DMS53 treated with DMSO at 0.1 percent for 48 hours (cell line): ENCODE measurements at regions not wholly inside any gene's neighbourhood (a gene's known extent, or its start where the extent isn't known, plus 50 kb on each side); places are given as distances from the start of the nearest gene placed in this dataset.
"Not testable (repeated sequence)": the region's sequence is repeated elsewhere in the genome, so short reads cannot be mapped to it uniquely, and the experiment has no call there.

Experiments used
- DNase-seq: peaks from one replicate; lab custom pipeline; 2025; ENCODE audit not compliant: unreplicated experiment; lab: John Stamatoyannopoulos, UW

GRCh38 chr16:73966851-73967250 lies 329.8 kb upstream of the PSMD7 start:
- DNase-seq = no peak

DNA sequence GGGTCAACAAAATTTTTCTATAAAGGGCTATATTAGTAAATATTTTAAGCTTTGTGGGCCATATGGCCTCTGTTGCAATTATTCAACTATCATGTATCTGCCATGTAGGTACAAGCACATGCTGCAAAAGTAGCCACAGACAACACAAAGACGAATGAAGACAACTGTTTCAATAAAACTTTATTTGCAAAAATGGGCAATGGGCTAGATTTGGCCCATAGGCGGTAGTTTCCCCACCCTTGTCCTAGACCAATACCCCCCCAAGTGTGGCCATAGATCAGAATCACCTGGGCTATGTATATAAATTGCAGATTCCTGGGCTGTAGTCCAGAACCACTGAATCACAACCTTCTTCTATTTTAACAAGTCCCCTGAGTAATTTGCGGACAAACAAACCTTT lies 331.0 kb upstream of the PSMD7 start:
- no peak for DNase-seq

DNA sequence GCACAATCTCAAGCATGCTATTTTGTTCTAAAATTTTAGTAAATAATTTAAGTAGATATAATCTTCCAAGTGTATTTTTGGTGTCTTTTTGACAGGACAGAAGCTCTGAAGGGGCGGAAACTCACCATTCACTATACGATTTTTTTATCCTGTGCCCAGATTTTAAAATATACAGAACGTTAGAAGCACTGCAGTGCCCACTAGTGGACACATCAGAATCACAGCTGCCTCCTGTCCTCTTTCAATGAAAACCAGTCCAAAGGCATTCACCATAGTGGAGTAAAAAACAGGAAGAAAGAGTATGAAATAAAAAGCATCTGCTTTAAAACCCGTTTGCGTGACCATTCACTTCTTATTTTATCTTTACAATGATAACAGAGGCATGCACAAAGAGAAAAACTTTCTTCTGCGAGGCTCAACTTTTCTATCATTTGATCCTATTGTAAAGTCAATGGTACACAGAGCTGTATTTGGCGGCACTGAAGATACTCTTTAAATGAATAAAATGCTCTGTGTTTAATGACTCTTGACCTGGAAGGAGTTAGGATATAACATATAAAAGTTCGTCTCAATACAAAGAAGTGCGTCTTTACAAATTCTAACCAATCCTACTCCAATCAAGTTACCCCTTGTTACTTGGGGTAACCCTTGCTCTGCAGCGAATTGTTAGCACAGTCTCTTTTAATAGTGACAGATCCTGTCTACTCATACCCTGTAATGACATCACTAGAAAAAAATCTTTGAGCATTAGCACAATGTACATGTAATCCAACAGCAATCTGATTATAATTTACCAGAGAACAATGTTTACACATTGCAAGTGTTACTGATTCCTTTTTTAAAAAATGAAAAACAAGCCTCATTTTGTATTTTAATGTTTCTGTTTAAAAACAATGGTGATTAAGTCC lies 339.8 kb upstream of the PSMD7 start:
- DNase-seq = peak; percentile 47

- DNase-seq = no peak
Observed at GRCh38 chr16:73955702-73956101, 340.9 kb upstream of the PSMD7 start.

DNA sequence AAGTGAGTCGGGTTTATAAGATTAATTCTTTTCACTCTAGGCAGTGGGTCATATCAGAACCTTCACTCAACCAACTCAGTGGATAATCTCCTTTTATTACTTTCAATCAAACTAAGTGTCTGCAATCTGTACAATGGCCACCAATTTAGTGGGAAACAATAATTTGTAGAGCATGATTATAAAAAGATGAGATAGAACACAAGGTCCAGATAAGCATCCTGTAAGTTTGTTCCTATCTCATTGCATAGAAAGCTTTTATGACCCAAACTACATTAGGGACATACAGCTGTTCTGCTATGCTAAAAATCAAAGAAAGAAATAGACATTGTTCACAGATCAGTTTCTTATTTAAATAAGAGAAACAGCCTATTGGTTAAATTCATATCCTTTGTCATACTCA lies 341.4 kb upstream of the PSMD7 start:
- DNase-seq = no peak

- no peak for DNase-seq
Observed at GRCh38 chr16:73951481-73951880, 345.1 kb upstream of the PSMD7 start.

DNA sequence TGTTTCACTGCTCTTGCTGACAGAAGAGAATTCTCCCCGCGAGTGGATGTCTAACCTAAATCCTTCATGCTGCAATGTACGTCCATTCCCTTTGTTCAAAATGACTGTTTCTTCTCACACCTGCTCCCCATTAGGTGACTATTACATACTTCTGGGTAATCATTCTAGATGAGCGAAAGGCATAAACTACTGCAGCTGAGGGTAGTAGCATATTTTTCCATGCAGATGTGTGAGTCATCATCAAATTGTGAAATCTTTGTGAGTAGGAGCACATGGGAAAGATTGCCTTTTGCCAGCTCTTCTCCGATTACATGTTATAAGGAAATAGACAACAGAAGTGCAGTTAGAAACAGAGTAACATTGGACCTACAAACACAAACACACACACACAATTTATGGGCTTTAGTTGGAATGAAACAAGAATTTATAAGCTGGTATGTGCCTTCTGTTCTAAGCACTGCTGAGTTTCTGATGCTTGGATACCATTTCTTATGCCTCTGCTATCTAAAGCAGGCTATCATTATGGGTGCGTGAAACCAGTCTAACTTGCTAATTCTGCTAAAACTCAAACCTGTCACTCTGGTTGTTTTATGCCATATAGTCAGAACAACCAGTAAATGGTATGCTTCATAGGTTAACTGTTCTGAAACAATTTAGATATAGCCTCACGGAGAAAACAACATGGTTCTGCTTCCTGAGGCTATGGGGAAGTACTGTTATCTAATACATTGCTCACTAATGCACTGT lies 346.9 kb upstream of the PSMD7 start:
- DNase-seq = no peak

DNA sequence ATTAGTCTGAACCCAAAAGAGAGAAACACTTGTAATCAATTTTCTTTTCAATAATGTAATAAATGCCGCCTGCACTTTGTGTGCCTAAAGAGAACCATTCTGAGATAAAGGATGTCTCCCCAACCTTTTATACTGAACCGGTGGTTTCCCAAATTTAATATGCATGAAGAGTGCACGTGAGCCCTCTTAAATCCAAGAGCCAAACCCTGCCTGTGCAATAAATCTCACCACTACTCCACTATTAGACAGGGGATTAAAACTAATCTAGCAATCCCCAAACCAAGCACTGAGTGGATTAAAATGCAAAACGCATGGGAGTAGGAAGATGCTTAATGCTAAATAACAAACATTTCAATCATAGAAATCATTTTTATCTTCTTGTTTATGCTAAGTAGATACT lies 351.0 kb upstream of the PSMD7 start:
- no peak for DNase-seq

GRCh38 chr16:73943184-73943583 lies 353.4 kb upstream of the PSMD7 start:
- DNase-seq = not testable (repeated sequence)

DNA sequence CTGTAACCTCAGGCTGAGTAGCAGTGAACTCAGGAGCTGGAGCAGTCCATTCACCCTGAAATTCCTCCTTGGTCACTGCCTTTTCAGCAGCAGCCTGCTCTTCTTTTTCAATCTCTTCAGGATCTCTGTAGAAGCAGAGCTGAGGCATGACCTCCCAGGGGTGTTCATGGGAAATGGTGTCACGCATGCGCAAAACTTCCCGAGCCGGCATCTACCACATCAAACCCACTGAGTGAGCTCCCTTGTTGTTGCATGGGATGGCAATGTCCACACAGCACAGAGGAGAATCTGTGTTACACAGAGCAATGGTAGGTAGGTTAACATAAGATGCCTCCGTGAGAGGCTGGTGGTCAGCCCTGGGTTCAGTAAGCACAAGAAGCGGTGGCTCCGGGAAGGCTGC lies 355.8 kb upstream of the PSMD7 start:
- not testable (repeated sequence) for DNase-seq

DNA sequence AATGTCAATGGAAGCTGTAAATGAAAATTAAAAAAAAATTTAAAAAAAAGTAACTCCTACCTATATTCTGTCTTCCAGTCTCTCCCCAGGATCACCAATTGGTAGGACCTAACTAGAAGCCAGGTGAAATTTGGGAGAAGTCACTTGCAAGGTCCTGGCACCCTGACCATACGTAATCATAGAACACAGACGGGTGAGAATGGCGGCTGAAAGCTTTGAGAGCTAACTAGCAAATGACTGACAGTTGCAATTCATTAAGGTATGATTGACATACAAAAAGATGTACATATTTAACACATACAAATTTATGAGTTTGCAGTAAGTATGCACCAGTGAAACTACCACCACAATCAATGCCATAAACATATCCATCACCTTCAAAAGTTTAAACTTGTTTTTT lies 372.7 kb upstream of the PSMD7 start:
- no peak for DNase-seq

DNA sequence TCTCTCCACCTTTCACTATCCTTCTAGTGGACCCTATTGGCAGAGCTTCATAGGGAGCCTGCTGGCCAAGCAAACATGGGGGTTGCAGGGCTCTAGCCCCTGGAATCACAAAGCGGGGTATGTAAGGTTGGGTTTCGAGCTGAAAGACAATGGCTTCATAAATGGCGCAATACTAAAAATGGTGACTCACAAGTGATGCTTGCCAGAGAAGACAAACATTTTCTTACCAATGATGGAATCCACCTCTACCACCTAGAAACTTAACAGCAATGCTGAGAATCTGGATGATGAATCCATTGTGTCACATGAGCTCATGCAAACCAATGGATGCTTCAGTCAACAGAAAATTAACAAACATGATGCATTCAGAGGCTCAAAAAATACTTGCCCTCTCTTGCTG lies 375.3 kb upstream of the PSMD7 start:
- no peak for DNase-seq

GRCh38 chr16:73916829-73917594 lies 379.6 kb upstream of the PSMD7 start:
- DNase-seq = no peak

DNA sequence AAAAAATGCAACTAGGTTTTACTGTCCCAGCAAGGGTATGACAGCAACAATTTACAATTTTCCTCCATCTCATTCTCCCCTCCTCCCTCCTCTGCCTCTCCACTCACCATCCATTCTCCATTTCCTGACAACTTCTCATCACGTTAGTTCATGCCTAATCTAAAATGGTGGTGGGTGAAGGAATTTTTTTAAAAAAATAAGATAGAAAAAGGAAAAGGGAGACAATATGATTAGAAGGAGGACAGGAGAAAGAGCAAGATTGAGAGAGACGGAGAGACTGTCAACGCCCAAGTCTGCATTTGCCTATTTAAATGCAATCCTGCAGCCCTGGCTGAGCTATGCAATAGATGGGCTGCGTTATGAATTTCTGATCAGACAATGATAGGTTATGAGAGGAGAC lies 380.7 kb upstream of the PSMD7 start:
- DNase-seq = no peak

DNA sequence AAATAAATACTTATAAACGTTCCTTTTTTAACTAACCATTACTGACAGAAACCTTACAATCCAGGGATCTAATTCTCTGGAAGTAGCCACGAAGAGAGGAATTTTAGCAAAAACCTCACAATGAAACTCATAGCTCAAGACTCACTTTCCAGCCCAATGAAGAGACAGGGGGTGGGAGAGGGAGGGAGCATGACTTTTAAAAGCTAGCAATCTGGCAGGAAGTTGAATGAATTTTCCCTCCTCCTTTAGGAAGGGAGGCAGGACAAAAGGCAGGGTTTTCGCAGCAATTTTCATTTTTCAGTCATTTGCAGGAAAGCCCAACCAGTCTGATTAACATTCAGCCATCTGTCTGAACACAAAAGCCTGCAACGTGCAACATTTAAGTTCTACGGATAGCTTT lies 381.5 kb upstream of the PSMD7 start:
- no peak for DNase-seq

DNA sequence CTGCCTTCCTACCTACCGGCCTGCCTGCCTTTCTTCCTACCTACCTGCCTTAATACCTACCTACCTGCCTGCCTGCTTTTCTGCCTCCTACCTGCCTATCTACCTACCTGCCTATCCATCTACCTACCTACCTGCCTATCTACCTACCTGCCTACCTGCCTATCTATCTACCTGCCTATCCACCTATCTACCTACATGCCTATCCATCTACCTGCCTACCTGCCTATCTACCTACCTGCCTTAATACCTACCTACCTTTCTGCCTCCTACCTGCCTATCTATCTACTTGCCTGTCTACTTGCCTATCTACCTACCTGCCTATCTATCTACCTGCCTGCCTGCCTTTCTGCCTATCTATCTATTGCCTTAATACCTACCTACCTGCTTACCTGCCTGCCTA lies 383.8 kb upstream of the PSMD7 start:
- DNase-seq = no peak

DNA sequence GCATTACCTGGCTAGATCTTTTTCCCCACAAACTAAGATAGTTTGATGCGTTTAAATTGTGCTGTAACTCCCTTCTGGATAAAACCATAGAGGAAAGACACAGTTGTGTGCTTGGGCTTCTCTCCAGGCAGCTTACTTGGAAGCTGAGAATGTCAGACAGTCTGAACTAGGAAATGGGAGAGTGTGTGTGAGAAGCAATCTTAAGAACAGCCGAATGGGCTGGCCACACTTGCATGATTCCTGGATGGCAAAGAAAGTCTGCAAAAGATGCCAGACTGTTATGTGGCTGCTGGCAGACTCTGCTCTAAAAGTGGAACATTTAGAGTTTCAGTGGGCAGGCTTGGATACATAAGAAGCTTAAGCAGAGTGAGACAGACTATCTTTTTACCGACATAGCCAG lies 384.3 kb upstream of the PSMD7 start:
- DNase-seq = no peak

DNA sequence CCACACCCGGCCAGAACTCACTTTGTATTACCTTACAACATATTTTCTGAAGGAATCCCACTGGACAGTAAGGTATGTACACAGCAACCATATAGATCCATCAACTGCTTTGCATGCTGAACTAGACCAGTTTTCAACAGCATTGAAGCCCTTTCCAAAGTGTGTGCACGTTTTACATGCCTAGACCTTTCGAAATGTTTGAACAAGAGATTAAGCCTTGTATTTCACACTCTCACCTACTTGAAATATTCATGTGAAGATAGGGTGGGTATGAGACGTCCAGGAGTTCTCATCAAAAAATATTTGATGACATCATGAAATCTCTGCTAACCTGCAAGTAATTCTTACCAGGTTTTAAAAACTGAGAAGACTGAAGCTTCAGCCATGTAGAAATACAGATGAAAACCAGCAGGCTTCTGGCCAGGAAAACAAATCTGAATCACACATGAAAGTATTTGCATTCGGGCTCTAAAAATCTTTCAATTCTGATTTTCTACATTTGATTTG lies 387.0 kb upstream of the PSMD7 start:
- DNase-seq = no peak

DNA sequence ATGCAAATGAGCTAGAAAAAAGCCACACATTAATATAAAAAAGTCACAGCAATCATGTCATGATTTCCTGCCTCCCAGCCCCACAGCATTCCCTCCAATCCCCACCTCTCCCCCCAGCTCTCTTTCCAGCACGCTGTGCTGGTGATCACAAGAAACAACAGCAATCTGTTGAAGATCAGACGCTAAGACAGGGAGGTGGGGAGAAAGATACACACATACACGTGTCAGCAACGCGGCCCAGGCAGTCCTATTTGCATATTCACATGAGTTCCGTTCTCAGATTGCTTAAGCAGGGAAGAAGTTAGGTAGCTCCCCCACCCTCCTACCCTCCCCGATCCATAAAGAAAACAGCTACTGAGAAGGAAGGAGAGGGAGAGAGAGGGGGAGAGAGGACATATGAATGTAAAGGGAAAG lies 405.5 kb upstream of the PSMD7 start:
- no peak for DNase-seq

- DNase-seq = no peak
Observed at GRCh38 chr16:73890186-73891128, 406.2 kb upstream of the PSMD7 start.
